ENCODE measurements at regions not wholly inside any gene's neighbourhood (a gene's known extent, or its start where the extent isn't known, plus 50 kb on each side); places are given as distances from the start of the nearest gene placed in this dataset.

DNA sequence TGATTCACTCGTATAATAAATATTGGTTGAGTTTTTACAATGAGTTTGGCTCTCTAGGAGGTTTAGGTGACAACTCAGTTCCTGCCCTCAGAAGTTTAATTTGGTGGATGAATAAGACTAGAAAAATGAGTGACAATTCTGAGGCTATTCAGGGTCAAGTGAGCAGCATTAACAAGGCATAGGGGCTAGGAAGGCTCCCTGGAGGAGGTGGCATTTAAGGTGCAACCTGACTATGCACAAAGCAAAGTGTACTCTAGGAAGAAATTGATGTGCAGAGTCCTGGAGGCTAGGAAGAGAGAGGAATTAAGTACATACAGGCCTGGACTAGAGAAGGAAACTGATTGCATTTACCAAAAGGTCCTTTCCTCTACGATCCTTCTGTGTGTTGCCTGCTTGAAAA, 440.3 kb downstream of the MED13L start:
- no peak for TF ChIP-seq CTCF (IDR thresholded peaks at IDR 0.05)
- TF ChIP-seq EZH2 (IDR thresholded peaks at IDR 0.05), result no peak
